ENCODE measurements at regions not wholly inside any gene's neighbourhood (a gene's known extent, or its start where the extent isn't known, plus 50 kb on each side); places are given as distances from the start of the nearest gene placed in this dataset.
"Not testable (repeated sequence)": the region's sequence is repeated elsewhere in the genome, so short reads cannot be mapped to it uniquely, and the experiment has no call there.

DNA sequence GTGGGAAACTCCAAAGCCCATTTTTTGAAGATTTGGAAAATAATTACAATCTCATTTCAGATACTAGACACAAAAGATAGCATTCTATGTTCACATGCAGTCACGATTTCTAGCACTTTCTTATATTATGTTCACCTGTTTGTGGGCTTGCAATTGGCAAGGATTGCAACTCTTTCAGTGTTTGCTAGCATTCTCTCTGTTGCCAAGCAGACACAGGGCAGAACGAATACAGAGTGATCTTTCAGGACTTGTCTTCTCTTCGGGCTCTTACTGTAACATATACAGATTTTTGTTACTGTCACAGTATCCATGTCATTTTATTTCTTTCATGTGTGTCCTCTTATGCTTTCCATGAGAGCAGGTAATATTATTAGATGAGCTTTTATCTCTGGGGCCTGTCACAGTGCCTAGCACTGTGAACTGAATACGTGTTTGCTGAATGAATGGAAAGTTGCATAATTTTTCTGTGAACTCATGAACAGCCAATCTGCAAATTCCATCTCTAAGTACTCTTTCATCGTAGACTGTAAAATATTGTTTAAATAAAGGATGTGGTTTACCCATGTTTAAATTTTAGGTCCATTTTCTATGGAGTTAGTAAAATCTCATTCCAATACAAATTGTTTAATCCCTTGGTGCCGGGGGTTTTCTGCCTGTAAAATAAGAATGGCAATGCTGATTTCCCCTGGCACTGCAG lies 105.1 kb downstream of the BMP4 start:
- H3K9ac ChIP-seq (ENCODE audit: low read length): no peak overlapping the region
- no peak overlapping the region for H3K27ac ChIP-seq (ENCODE audit: low read depth, low read length)
- no peaks in the 10 kb centered on the region for H3K27me3 ChIP-seq (ENCODE audit: control insufficient read depth, insufficient read depth, low read length)
- no peaks in the 10 kb centered on the region for H3K36me3 ChIP-seq (ENCODE audit: control insufficient read depth, insufficient read depth, low read length)
- no peaks in the 10 kb centered on the region for H3K4me1 ChIP-seq (ENCODE audit: control insufficient read depth, insufficient read depth, low read length)
- no peak overlapping the region for H3K4me3 ChIP-seq (ENCODE audit: low read length)

DNA sequence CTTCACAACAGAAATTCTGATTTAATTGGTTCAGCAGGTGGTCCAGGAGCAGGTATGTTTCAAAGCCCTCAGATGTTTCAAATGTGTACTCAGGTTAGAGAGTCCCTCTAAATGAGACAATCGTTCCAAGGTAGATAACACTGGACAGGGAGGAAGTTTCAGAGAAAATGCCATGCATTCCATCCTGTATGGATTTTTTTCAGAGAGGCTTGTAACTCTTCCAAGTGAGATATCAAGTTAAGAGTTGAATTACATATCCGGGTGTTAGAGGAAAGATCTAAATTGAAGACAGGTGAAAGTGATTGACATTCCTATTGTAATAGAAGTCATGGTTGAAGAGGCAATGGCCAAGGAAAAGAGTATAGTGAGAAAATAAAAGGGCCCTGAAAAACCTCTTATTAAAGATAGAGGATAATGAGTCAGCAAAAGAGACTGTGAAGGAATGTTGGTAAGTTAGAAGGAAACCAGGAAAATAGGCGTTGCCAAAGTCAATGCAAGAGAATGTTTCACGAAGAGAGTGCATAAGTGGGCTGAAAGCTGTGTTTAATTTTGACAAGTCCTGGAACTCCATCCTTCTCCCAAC lies 105.8 kb downstream of the BMP4 start:
- H3K9ac ChIP-seq (ENCODE audit: low read length): no peak overlapping the region
- H3K4me1 ChIP-seq (ENCODE audit: control insufficient read depth, insufficient read depth, low read length): no peaks in the 10 kb centered on the region
- H3K4me3 ChIP-seq (ENCODE audit: low read length): no peak overlapping the region
- no peaks in the 10 kb centered on the region for H3K27me3 ChIP-seq (ENCODE audit: control insufficient read depth, insufficient read depth, low read length)
- no peak overlapping the region for H3K27ac ChIP-seq (ENCODE audit: low read depth, low read length)
- H3K36me3 ChIP-seq (ENCODE audit: control insufficient read depth, insufficient read depth, low read length): no peaks in the 10 kb centered on the region

DNA sequence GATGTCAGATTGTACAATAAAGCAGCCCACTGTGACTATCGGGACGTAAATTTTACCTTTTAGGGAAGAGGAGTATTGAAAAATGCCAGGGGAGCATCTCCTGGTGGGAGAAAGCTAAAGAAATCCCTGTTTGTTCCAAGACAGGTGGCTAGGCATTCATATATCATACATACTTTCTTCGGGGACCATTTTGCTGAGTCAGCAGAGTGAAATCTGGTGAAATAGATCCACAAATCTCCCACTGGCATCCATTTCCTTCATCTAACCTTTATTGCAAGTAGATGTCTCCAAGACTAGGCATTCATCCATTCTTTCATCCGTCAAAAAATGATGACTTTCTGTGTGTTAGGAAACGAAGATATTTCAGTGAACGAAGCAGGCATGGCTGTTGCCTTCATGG lies 107.1 kb downstream of the BMP4 start:
- Histone ChIP-seq H3K27me3 (ENCODE audit: control insufficient read depth, insufficient read depth, low read length) (no peaks in the 10 kb centered on the region), H3K4me3 (ENCODE audit: low read length) (no peak overlapping the region), H3K36me3 (ENCODE audit: control insufficient read depth, insufficient read depth, low read length) (no peaks in the 10 kb centered on the region), H3K27ac (ENCODE audit: low read depth, low read length) (no peak overlapping the region), H3K4me1 (ENCODE audit: control insufficient read depth, insufficient read depth, low read length) (no peaks in the 10 kb centered on the region), H3K9ac (ENCODE audit: low read length) (no peak overlapping the region)

DNA sequence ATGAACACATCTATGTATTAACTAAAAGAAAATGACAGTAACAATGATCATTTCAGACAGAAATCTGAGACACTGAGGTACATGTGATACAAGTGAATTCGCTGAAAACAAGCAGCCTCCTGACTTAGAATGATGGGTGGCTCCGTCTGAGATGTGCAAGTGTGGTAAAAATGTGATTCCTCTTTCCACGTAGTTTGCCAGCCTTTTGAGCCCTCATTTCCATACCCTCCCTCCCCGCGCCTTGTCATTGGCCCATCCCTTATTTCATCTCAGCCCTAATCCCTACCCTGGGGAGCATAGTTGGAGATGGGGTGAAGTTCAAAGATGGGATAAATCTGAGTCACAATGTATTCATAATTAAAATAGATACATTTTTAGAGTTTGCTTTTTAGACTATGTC lies 107.8 kb downstream of the BMP4 start:
- H3K27ac ChIP-seq (ENCODE audit: low read depth, low read length): no peak overlapping the region
- no peaks in the 10 kb centered on the region for H3K4me1 ChIP-seq (ENCODE audit: control insufficient read depth, insufficient read depth, low read length)
- no peaks in the 10 kb centered on the region for H3K27me3 ChIP-seq (ENCODE audit: control insufficient read depth, insufficient read depth, low read length)
- no peak overlapping the region for H3K9ac ChIP-seq (ENCODE audit: low read length)
- no peaks in the 10 kb centered on the region for H3K36me3 ChIP-seq (ENCODE audit: control insufficient read depth, insufficient read depth, low read length)
- H3K4me3 ChIP-seq (ENCODE audit: low read length): no peak overlapping the region

GRCh38 chr14:53847881-53848280 lies 108.7 kb downstream of the BMP4 start:
- H3K4me3 ChIP-seq (ENCODE audit: low read length): no peak overlapping the region
- H3K9ac ChIP-seq (ENCODE audit: low read length): no peak overlapping the region
- no peaks in the 10 kb centered on the region for H3K4me1 ChIP-seq (ENCODE audit: control insufficient read depth, insufficient read depth, low read length)
- H3K27me3 ChIP-seq (ENCODE audit: control insufficient read depth, insufficient read depth, low read length): no peaks in the 10 kb centered on the region
- H3K27ac ChIP-seq (ENCODE audit: low read depth, low read length): no peak overlapping the region
- no peaks in the 10 kb centered on the region for H3K36me3 ChIP-seq (ENCODE audit: control insufficient read depth, insufficient read depth, low read length)

- no peak overlapping the region for H3K27ac ChIP-seq (ENCODE audit: low read depth, low read length)
- no peaks in the 10 kb centered on the region for H3K36me3 ChIP-seq (ENCODE audit: control insufficient read depth, insufficient read depth, low read length)
- no peaks in the 10 kb centered on the region for H3K4me1 ChIP-seq (ENCODE audit: control insufficient read depth, insufficient read depth, low read length)
- no peak overlapping the region for H3K9ac ChIP-seq (ENCODE audit: low read length)
- H3K4me3 ChIP-seq (ENCODE audit: low read length): no peak overlapping the region
- no peaks in the 10 kb centered on the region for H3K27me3 ChIP-seq (ENCODE audit: control insufficient read depth, insufficient read depth, low read length)
Observed at GRCh38 chr14:53847057-53847456, 109.6 kb downstream of the BMP4 start.

GRCh38 chr14:53845813-53846693 lies 110.6 kb downstream of the BMP4 start:
- Histone ChIP-seq H3K27me3 (ENCODE audit: control insufficient read depth, insufficient read depth, low read length) (no peaks in the 10 kb centered on the region), H3K9ac (ENCODE audit: low read length) (no peak overlapping the region), H3K4me3 (ENCODE audit: low read length) (no peak overlapping the region), H3K4me1 (ENCODE audit: control insufficient read depth, insufficient read depth, low read length) (no peaks in the 10 kb centered on the region), H3K27ac (ENCODE audit: low read depth, low read length) (no peak overlapping the region), H3K36me3 (ENCODE audit: control insufficient read depth, insufficient read depth, low read length) (no peaks in the 10 kb centered on the region)

DNA sequence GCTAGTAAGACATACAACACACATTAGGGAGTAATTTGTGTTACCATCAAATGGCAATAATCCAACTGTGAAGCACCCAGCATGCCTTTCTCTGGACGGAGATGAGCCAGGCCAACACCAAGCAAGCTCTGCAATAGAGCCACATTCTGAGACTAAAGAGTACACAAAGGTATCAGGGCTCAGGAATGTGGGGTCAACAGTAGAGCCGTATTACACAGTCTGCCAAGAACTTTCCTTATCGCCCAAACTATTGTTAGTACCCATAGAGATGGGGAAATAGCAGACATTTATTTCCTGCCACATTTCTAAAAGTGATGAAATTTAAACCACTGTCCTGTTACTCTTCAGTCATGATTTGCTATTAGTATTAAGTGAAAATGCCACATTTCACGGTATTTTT lies 113.7 kb downstream of the BMP4 start:
- Histone ChIP-seq H3K4me3 (ENCODE audit: low read length) (no peak overlapping the region), H3K36me3 (ENCODE audit: control insufficient read depth, insufficient read depth, low read length) (no peaks in the 10 kb centered on the region), H3K27ac (ENCODE audit: low read depth, low read length) (no peak overlapping the region)

DNA sequence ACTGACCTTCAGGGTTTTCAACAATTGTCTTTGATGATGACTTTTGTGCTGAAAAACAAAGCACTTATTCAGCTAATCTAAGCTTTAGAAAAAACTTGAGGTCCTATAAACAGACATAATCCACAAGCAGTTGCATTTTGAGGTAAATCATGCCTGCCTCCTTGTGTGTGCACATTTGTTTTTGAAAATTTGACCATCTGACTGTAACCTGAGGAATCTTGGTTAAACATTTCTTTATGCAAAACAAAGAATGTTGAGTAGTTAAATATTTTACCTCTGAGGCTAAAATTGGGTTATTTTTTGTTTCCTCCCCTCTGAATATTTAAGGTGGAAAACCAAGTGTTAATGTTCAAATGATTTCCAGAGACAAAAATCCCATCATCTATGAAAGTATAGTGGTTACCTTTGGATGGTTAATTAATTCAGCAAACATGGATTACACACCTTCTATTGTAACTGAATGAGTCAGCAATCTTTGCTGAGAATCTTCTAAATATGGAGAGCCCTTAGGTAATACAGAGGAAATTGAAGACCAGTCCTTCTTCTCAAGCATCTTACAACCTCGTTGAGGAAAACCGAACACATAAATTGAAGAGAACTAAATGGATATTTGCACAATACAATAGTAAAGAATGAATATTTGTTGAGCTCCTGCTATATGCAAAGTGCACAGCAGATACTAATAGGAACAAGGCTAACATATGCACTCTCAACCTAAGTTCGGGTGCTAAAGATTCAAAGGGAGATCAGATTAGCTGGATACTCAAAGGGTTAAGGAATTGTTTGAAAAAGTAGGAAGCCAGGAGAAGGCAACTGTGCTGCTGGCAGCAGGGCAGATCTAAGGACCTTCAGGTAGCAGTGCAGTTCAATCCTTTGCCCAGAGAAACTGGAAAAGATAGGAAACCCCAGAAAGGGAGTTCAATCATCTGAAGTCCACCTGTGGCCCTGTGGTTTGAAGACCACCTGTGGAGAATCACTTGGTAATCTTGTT lies 115.2 kb downstream of the BMP4 start:
- H3K4me3 ChIP-seq (ENCODE audit: low read length): no peak overlapping the region
- no peak overlapping the region for H3K9ac ChIP-seq (ENCODE audit: low read length)
- H3K27me3 ChIP-seq (ENCODE audit: control insufficient read depth, insufficient read depth, low read length): no peaks in the 10 kb centered on the region
- H3K4me1 ChIP-seq (ENCODE audit: control insufficient read depth, insufficient read depth, low read length): no peaks in the 10 kb centered on the region
- no peaks in the 10 kb centered on the region for H3K36me3 ChIP-seq (ENCODE audit: control insufficient read depth, insufficient read depth, low read length)
- no peak overlapping the region for H3K27ac ChIP-seq (ENCODE audit: low read depth, low read length)

More for the DNA sequence above, 113.7 kb downstream of the BMP4 start:
- Histone ChIP-seq H3K4me1 (ENCODE audit: control insufficient read depth, insufficient read depth, low read length) (no peaks in the 10 kb centered on the region), H3K27me3 (ENCODE audit: control insufficient read depth, insufficient read depth, low read length) (no peaks in the 10 kb centered on the region), H3K9ac (ENCODE audit: low read length) (no peak overlapping the region)

DNA sequence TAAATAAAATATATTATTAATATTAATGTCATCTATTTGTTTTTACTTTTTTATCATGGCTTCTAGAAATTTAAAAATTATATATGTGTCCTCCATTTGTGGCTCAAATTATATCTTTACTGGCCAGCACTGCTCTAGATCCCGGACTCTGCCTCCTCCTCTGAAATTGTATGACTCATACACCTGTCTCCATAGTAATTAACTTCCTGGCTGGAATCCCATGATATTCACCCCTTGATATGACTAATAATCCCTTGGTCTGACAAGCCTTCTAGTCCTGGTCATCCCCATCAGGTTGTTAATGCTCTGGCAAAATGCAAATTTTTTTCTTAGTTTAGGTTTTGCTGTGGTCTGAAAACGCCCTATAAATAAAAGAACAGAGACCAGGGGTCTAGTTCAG lies 116.2 kb downstream of the BMP4 start:
- H3K27ac ChIP-seq (ENCODE audit: low read depth, low read length): no peak overlapping the region
- H3K4me3 ChIP-seq (ENCODE audit: low read length): no peak overlapping the region
- H3K9ac ChIP-seq (ENCODE audit: low read length): no peak overlapping the region
- no peaks in the 10 kb centered on the region for H3K36me3 ChIP-seq (ENCODE audit: control insufficient read depth, insufficient read depth, low read length)
- H3K4me1 ChIP-seq (ENCODE audit: control insufficient read depth, insufficient read depth, low read length): no peaks in the 10 kb centered on the region
- H3K27me3 ChIP-seq (ENCODE audit: control insufficient read depth, insufficient read depth, low read length): no peaks in the 10 kb centered on the region

DNA sequence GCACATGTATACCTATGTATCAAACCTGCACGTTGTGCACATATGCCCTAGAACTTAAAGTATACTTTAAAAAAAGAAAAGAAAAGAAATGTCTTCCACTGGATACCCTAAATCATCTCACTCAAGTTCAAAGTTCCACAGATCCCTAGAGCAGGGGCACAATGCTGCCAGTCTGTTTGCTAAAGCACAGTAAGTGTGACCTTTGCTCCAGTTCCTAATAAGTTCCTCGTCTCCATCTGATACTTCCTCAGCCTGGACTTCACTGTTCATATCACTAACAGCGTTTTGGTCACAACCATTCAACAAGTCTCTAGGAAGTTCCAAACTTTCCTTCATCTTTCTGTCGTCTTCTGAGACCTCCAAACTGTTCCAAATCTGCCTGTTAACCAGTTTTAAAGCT lies 118.3 kb downstream of the BMP4 start:
- no peak overlapping the region for H3K27ac ChIP-seq (ENCODE audit: low read depth, low read length)
- no peak overlapping the region for H3K4me3 ChIP-seq (ENCODE audit: low read length)
- no peaks in the 10 kb centered on the region for H3K4me1 ChIP-seq (ENCODE audit: control insufficient read depth, insufficient read depth, low read length)
- H3K9ac ChIP-seq (ENCODE audit: low read length): no peak overlapping the region
- H3K36me3 ChIP-seq (ENCODE audit: control insufficient read depth, insufficient read depth, low read length): no peaks in the 10 kb centered on the region
- H3K27me3 ChIP-seq (ENCODE audit: control insufficient read depth, insufficient read depth, low read length): no peaks in the 10 kb centered on the region

- H3K4me3 ChIP-seq (ENCODE audit: low read length); H3K36me3 ChIP-seq (ENCODE audit: control insufficient read depth, insufficient read depth, low read length); H3K9ac ChIP-seq (ENCODE audit: low read length); H3K27ac ChIP-seq (ENCODE audit: low read depth, low read length); H3K4me1 ChIP-seq (ENCODE audit: control insufficient read depth, insufficient read depth, low read length); H3K27me3 ChIP-seq (ENCODE audit: control insufficient read depth, insufficient read depth, low read length): not testable (repeated sequence)
Observed at GRCh38 chr14:53837656-53838055, 119.0 kb downstream of the BMP4 start.

All from rectal smooth muscle tissue (tissue), 1 donor.